ENCODE measurements at regions not wholly inside any gene's neighbourhood (a gene's known extent, or its start where the extent isn't known, plus 50 kb on each side); places are given as distances from the start of the nearest gene placed in this dataset.
"Not testable (repeated sequence)": the region's sequence is repeated elsewhere in the genome, so short reads cannot be mapped to it uniquely, and the experiment has no call there.

- DNase-seq: not testable (repeated sequence)
Measured at GRCh38 chr12:54799966-54800365, 54.4 kb upstream of the MUCL1 start.

DNA sequence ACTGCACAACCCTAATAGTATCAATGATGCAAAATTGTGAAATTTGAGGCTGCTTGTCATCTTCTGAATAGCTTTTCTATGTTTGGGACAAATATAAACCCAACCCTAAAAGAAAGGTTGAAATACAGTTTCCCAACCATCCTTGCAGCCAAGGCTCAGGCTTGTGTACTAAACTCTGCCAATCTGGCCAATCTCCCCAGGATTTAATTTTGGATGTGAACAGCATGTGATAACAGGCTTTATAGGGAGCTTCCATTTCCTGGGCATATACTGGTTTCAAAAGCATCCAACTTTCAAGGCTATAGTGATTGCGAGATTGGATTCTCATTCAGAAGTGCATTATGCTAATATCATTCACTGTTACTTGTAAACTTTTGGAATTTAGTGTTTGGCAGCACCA, 55.7 kb upstream of the MUCL1 start:
- DNase-seq: no peak

- no peak for DNase-seq
Measured at GRCh38 chr12:54796991-54797390, 57.3 kb upstream of the MUCL1 start.

GRCh38 chr12:54795644-54796043, 58.7 kb upstream of the MUCL1 start:
- DNase-seq: no peak

DNA sequence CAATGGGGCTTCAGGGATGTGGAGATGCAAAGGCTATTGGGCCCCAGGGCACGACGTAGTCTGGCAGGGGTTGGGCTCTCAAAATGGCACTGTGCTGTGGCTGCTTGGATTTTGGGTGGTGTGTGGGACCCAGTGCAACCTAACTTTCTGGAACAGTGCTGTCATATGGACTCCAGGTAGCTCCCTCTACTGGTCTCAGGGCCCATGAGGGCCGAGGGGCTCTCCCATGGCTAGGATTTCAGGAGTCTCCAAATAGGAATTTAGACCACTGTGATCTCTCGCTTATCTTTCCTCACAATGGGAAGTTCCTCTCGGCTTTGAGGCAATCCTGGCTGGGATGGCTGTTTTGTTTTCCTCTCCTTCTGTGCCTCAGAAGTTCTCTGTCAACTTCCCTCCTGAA, 68.2 kb upstream of the MUCL1 start:
- no peak for DNase-seq

- DNase-seq: no peak
Measured at GRCh38 chr12:54784115-54784514, 70.2 kb upstream of the MUCL1 start.

DNA sequence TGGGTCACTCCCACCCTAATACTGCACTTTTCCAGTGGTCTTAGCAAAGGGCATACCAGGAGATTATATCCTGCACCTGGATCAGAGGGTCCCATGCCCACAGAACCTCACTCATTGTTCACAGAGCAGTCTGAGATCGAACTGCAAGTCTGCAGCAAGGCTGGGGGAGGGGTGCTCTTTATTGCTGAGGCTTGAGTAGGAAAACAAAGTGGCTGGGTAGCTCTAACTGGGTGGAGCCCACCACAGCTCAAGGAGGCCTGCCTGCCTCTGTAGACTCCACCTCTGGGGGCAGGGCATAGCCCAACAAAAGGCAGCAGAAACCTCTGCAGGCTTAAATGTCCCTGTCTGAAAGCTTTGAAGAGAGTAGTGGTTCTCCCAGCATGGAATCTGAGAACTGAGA, 77.3 kb upstream of the MUCL1 start:
- not testable (repeated sequence) for DNase-seq

- DNase-seq: no peak
Measured at GRCh38 chr12:54773593-54773992, 80.7 kb upstream of the MUCL1 start.

GRCh38 chr12:54765652-54766051, 88.7 kb upstream of the MUCL1 start:
- no peak for DNase-seq

DNA sequence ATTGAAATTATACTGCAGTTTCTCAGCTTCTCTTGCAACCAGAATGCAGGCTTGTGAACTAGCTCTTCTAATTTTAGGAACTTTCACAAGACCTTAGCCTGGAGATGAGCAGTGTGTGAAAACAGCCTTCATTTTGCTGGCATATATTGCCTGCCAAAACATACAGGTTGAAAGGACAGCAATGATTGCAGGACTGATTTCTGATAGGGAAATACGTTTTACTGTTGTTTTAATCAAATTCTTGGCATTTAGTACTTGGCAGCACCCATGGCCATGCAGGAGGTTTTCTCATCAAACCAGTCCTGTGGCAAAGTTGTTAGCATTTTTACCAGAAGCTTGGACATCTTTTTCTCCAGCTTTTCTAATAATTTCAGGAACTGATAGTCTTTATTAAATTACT, 91.9 kb upstream of the MUCL1 start:
- DNase-seq: no peak

DNA sequence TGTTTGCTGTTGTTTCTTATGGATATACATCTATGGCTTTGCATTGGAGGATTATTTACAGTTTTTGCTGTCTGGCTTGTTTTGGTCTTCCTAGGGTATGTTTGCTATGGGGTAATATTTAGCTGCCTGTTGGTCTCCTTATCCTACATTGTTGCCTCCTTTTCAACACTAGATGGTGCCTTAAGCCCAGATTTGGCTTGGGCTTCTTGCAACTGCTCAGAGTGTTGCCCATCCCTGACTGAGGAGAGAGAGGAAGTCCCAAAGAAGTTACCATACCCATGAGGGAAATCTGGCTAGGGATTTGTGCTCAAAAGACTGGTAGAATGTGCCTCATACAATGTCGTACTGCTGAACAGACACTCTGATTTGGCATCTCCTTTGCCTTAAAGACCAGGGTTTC, 94.6 kb upstream of the MUCL1 start:
- DNase-seq: no peak

GRCh38 chr12:54751493-54751892, 102.8 kb upstream of the MUCL1 start:
- no peak for DNase-seq

GRCh38 chr12:54749191-54749818, 101.1 kb upstream of the DCD start:
- DNase-seq: peak; percentile 12

- no peak for DNase-seq
Measured at GRCh38 chr12:54744590-54744989, 96.4 kb upstream of the DCD start.

DNA sequence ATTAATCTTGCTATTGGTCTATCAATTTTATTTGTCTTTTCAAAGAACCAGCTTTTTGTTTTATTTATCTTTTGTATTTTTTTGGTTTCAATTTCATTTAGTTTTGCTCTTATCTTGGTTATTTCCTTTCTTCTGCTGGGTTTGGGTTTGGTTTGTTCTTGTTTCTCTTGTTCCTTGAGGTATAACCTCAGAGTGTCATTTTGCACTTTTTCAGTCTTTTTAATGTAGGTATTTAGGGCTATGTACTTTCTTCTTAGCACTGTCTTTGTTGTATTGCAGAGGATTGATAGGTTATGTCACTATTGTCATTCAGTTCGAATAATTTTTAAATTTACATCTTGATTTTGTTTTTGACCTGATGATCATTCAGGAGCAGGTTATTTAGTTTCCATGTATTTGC, 92.7 kb upstream of the DCD start:
- DNase-seq: no peak

DNA sequence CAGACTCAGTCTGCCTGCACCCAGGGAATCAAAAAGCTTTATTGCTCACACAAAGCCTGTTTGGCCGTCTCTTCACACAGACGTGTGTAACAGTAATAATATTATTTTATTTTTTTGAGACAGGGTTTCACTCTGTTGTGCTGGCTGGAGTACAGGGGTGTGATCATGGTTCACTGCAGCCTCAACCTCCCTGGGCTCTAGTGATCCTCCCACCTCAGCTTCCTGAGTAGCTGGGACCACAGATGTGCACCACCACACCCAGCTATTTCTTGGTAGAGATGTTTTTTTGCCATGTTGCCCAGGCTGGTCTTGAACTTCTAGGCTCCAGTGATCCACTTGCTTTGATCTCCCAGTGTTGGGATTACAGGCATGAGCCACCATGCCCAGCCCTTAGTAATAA, 88.4 kb upstream of the DCD start:
- no peak for DNase-seq

GRCh38 chr12:54734196-54734950, 86.2 kb upstream of the DCD start:
- DNase-seq: no peak

GRCh38 chr12:54725233-54725843, 77.2 kb upstream of the DCD start:
- peak; percentile 6 for DNase-seq

DNA sequence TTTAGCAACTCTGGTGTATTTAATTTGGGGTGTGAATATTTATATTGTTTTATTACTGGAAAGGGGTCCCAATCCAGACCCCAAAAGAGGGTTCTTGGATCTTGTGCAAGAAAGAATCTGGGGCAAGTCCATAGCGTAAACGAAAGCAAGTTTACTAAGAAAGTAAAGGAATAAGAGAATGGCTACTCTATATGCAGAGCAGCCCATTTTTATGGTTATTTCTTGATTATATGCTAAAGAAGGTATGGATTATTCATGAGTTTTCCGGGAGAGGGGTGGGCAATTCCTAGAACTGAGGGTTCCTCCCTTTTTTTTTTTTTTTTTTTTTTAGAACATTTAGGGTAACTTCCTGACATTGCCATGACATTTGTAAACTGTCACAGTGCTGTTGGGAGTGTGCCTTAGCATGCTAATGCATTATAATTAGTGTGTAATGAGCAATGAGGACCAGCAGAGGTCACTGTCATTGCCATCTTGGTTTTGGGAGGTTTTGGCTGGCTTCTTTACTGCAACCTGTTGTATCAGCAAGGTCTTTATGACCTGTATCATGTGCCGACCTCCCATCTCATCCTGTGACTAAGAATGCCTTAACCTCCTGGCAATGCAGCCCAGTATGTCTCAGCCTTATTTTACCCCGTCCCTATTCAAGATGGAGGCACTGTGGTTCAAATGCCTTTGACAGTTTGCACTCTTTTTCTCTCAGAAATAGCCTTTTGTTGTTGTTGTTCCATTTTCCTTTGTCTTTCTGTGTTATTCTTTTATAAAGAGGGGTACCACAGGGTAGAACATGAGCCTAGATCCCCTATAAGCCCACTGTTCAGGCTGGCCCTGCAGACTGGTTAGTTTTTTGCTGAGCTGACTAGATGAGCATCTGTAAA, 75.5 kb upstream of the DCD start:
- DNase-seq: no peak

GRCh38 chr12:54721312-54721711, 73.1 kb upstream of the DCD start:
- DNase-seq: no peak

DNA sequence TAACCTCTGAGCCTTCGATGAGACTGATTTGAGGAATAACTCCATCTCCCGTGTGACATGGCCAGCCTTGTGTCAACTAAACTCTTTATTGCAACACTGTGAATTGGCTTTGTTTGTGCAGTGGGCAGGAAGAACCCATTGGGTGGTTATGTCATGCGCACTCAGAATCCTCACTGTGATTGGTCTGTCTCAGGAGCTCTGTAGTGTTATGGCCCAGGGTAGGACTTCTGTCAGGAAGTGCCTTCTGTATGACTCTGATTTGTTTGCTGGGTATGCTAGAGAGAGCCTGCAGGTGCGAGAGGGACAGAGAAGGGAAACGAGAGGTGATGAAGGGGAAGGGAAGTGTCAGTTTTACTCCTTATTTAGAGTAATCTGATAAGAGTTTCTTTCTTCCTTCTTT, 71.5 kb upstream of the DCD start:
- DNase-seq: no peak

- no peak for DNase-seq
Measured at GRCh38 chr12:54716261-54716660, 68.1 kb upstream of the DCD start.

- DNase-seq: not testable (repeated sequence)
Measured at GRCh38 chr12:54713876-54714275, 65.7 kb upstream of the DCD start.
